ENCODE measurements at regions not wholly inside any gene's neighbourhood (a gene's known extent, or its start where the extent isn't known, plus 50 kb on each side); places are given as distances from the start of the nearest gene placed in this dataset.

GRCh38 chr15:96079041-96079440 is 251.5 kb upstream of the NR2F2 start:
- in situ Hi-C loops (cut with MboI; ENCODE audit: low sequenced_read_pairs, unreplicated experiment), result no loop called here
- DNase-seq (ENCODE audit: low spot score), result no peak
- TF ChIP-seq, protein P1, sequence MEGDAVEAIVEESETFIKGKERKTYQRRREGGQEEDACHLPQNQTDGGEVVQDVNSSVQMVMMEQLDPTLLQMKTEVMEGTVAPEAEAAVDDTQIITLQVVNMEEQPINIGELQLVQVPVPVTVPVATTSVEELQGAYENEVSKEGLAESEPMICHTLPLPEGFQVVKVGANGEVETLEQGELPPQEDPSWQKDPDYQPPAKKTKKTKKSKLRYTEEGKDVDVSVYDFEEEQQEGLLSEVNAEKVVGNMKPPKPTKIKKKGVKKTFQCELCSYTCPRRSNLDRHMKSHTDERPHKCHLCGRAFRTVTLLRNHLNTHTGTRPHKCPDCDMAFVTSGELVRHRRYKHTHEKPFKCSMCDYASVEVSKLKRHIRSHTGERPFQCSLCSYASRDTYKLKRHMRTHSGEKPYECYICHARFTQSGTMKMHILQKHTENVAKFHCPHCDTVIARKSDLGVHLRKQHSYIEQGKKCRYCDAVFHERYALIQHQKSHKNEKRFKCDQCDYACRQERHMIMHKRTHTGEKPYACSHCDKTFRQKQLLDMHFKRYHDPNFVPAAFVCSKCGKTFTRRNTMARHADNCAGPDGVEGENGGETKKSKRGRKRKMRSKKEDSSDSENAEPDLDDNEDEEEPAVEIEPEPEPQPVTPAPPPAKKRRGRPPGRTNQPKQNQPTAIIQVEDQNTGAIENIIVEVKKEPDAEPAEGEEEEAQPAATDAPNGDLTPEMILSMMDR (IDR thresholded peaks at IDR 0.05; ENCODE audit: borderline replicate concordance, control extremely low read depth, extremely low read depth, insufficient read depth, missing control alignments), result no peak

GRCh38 chr15:96079882-96080281 is 250.6 kb upstream of the NR2F2 start:
- TF ChIP-seq, protein P1 (IDR thresholded peaks at IDR 0.05; ENCODE audit: borderline replicate concordance, control extremely low read depth, extremely low read depth, insufficient read depth, missing control alignments), result no peak
- no peak for DNase-seq (ENCODE audit: low spot score)
- in situ Hi-C loops (cut with MboI; ENCODE audit: low sequenced_read_pairs, unreplicated experiment), result no loop called here

DNA sequence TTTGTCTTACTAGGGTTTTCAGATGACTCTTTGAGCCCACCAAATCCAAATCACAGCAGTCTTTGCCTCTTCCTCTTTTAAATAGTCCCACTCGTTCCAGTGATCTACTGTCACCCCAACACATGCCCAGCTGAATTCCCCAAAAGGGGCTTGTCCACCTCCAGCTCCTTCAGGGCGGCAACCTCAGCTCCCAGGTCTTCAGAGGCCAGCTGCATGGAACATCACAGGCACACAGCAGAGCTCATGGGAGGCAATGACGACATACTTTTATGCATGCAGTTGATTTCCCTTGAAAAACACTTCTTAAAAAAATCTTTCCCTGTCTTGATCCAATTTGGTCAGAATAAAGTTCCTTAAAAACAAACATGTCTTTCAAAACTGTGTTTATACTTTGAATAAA is 244.3 kb upstream of the NR2F2 start:
- no peak for DNase-seq (ENCODE audit: low spot score)
- in situ Hi-C loops (cut with MboI; ENCODE audit: low sequenced_read_pairs, unreplicated experiment), result no loop called here
- TF ChIP-seq, protein P1 (IDR thresholded peaks at IDR 0.05; ENCODE audit: borderline replicate concordance, control extremely low read depth, extremely low read depth, insufficient read depth, missing control alignments), result no peak

DNA sequence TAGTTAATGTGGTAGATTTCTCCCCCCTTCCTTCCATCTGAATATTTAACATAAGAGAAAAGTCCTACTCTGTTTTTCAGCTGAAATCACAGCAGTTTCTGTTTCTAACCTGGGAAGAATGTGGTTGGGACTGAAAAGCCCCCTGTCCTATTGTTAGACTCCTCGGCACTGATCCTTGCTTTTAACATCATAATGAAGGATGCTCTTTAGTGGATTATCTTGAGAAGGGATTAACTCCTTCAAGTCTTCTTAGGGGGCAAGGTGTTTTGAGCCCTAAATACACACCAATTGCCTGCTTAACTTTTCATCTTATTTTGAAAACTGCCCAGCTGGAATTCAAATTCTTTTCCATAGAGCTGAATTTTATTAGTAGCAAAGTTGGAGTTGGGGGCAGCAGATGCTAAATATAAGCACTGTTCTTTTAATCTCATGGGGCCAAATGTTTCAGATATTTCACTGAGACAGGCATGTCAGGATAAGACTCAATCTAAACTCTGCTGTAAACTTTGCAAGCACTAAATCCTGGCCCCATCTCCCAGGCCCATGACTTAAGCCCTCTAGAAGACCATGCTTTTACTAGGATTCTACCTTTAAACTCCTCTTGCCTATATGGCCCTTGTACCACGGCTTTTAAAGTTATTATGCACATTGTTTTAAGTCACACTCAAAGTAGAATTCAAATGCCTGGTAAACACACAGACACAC is 243.2 kb upstream of the NR2F2 start:
- in situ Hi-C loops (cut with MboI; ENCODE audit: low sequenced_read_pairs, unreplicated experiment), result no loop called here
- no peak for DNase-seq (ENCODE audit: low spot score)
- TF ChIP-seq, protein P1 (IDR thresholded peaks at IDR 0.05; ENCODE audit: borderline replicate concordance, control extremely low read depth, extremely low read depth, insufficient read depth, missing control alignments), result no peak

- TF ChIP-seq, protein P1 (IDR thresholded peaks at IDR 0.05; ENCODE audit: borderline replicate concordance, control extremely low read depth, extremely low read depth, insufficient read depth, missing control alignments), result no peak
- in situ Hi-C loops (cut with MboI; ENCODE audit: low sequenced_read_pairs, unreplicated experiment), result no loop called here
- DNase-seq (ENCODE audit: low spot score), result no peak
Observed at GRCh38 chr15:96088650-96089049, 241.8 kb upstream of the NR2F2 start.

DNA sequence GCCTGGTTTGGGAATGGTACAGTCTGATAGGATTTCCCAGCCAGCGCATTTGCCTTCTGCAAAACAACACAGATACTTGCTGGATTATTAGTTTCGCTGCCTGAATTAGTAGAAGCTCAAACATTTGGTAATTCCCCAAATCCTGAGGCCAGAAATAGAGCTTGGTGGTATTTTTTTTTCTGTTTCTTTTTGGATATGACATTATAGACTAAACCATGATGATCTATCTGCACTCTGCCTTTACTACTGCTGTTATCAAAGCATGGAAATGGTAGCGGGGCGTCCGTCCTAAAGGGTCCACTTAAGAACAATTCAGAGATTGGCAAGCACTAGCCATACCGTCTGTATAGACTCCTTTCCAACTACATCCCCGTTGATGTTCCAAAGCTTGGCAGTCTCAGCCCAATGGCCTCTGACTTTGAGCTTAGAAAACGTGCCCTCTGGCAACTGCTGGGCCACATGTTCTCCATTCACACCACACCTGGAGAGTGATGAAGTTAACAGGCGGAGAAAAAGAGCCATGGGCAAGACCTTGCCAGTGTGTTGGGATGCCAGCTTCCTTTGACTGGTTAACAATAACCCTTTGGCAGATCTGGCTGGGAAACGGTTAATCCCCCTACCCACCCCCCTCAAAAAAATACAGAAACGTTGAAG is 241.0 kb upstream of the NR2F2 start:
- TF ChIP-seq, protein P1 (IDR thresholded peaks at IDR 0.05; ENCODE audit: borderline replicate concordance, control extremely low read depth, extremely low read depth, insufficient read depth, missing control alignments), result no peak
- in situ Hi-C loops (cut with MboI; ENCODE audit: low sequenced_read_pairs, unreplicated experiment), result no loop called here
- no peak for DNase-seq (ENCODE audit: low spot score)
